WTC11 (cell line): ENCODE measurements at regions not wholly inside any gene's neighbourhood (a gene's known extent, or its start where the extent isn't known, plus 50 kb on each side); places are given as distances from the start of the nearest gene placed in this dataset.

Experiments used
- ATAC-seq: fragments of 200-7000 bp; cut with Tn5 transposase; 2 replicates; pipeline ENCODE4 v1.10.0; 2021; ENCODE audit warnings: mild to moderate bottlenecking, moderate library complexity
- CTCF ChIA-PET: fragments of 300-600 bp; sonication (Branson Sonifier 250); formaldehyde crosslinking; loops from one replicate; lab custom pipeline; 2021; ENCODE audit warnings: antibody characterized with exemption; lab: Charles Lee
- POLR2A ChIA-PET: fragments of 350-600 bp; sonication (Branson Sonifier 250); formaldehyde crosslinking; loops from one replicate; lab custom pipeline; 2021; ENCODE audit warnings: antibody characterized with exemption; lab: Charles Lee
- DNase-seq: peaks from one replicate; pipeline ENCODE4 v3.0.0; 2021; ENCODE audit warnings: low spot score
- H3K27ac Mint-ChIP-seq: 2 replicates; pipeline ENCODE4 v1.8.0; 2021; ENCODE audit warnings: mixed read lengths
- H3K27me3 Mint-ChIP-seq: 2 replicates; pipeline ENCODE4 v1.8.0; 2021; ENCODE audit warnings: low read depth, mild to moderate bottlenecking, moderate library complexity, mixed read lengths
- H3K36me3 Mint-ChIP-seq: 2 replicates; pipeline ENCODE4 v1.8.0; 2021; ENCODE audit warnings: mixed read lengths
- H3K4me1 Mint-ChIP-seq: 2 replicates; pipeline ENCODE4 v1.8.0; 2022; ENCODE audit warnings: mixed read lengths
- H3K4me3 Mint-ChIP-seq: 2 replicates; pipeline ENCODE4 v1.8.0; 2021; ENCODE audit warnings: mild to moderate bottlenecking, moderate library complexity, mixed read lengths
- H3K9me3 Mint-ChIP-seq: 2 replicates; pipeline ENCODE4 v1.8.0; 2021; ENCODE audit warnings: mixed read lengths
- ARID4B ChIP-seq: sonication (generic); formaldehyde crosslinking; IDR thresholded peaks from 2 replicates; pipeline ENCODE4 v1.8.0; 2023; ENCODE audit warnings: missing genetic modification reagents, mild to moderate bottlenecking, borderline replicate concordance
- ATF2 ChIP-seq: sonication (generic); formaldehyde crosslinking; IDR thresholded peaks from 2 replicates; pipeline ENCODE4 v1.8.1; 2022; ENCODE audit warnings: low read depth, missing genetic modification reagents, borderline replicate concordance
- CREB1 ChIP-seq: sonication (generic); formaldehyde crosslinking; IDR thresholded peaks from 2 replicates; pipeline ENCODE4 v1.8.0; 2023; ENCODE audit warnings: mild to moderate bottlenecking, missing genetic modification reagents
- E2F1 ChIP-seq: sonication (generic); formaldehyde crosslinking; IDR thresholded peaks from 2 replicates; pipeline ENCODE4 v1.8.0; 2022; ENCODE audit warnings: mild to moderate bottlenecking, missing genetic modification reagents
- ELF4 ChIP-seq: sonication (generic); formaldehyde crosslinking; IDR thresholded peaks from 2 replicates; pipeline ENCODE4 v1.8.1; 2022; ENCODE audit warnings: low read depth, mild to moderate bottlenecking, moderate library complexity, missing genetic modification reagents
- ERG ChIP-seq: fragments of 250-450 bp; sonication (Bioruptor Pico); IDR thresholded peaks from 2 replicates; pipeline ENCODE4 v1.8.0; 2021; ENCODE audit warnings: mild to moderate bottlenecking
- IRF1 ChIP-seq: sonication (generic); formaldehyde crosslinking; IDR thresholded peaks from 2 replicates; pipeline ENCODE4 v1.8.0; 2023; ENCODE audit warnings: missing genetic modification reagents
- NR1H2 ChIP-seq: sonication (generic); formaldehyde crosslinking; IDR thresholded peaks from 2 replicates; pipeline ENCODE4 v1.9.0; 2021; ENCODE audit warnings: mild to moderate bottlenecking, moderate library complexity, missing genetic modification reagents
- PRDM15 ChIP-seq: sonication (generic); formaldehyde crosslinking; IDR thresholded peaks from 2 replicates; pipeline ENCODE4 v1.8.0; 2022; ENCODE audit warnings: missing genetic modification reagents
- SMAD3 ChIP-seq: sonication (generic); formaldehyde crosslinking; IDR thresholded peaks from 2 replicates; pipeline ENCODE4 v1.8.0; 2022; ENCODE audit warnings: missing genetic modification reagents, mild to moderate bottlenecking, borderline replicate concordance
- SP1 ChIP-seq: sonication (generic); formaldehyde crosslinking; conservative IDR thresholded peaks from 2 replicates; pipeline ENCODE4 v1.8.1; 2022; ENCODE audit warnings: missing genetic modification reagents
- ZNF219 ChIP-seq: sonication (generic); formaldehyde crosslinking; IDR thresholded peaks from 2 replicates; pipeline ENCODE4 v1.8.0; 2023; ENCODE audit warnings: missing genetic modification reagents, mild to moderate bottlenecking, borderline replicate concordance
- ZSCAN18 ChIP-seq: fragments of 250-450 bp; sonication (Bioruptor Pico); IDR thresholded peaks from 2 replicates; pipeline ENCODE4 v2.1.2; 2022; ENCODE audit warnings: mild to moderate bottlenecking, moderate library complexity

GRCh38 chr17:51536627-51537026 lies 276.3 kb downstream of the UTP18 start:
- no peak for TF ChIP-seq ELF4 (CRISPR knock-in tag)
- TF ChIP-seq SP1 (CRISPR knock-in tag): no peak
- no peak for TF ChIP-seq ZSCAN18 (CRISPR knock-in tag)
- TF ChIP-seq ERG (CRISPR knock-in tag): no peak
- no peak for TF ChIP-seq SMAD3 (CRISPR knock-in tag)
- no peak for TF ChIP-seq CREB1 (CRISPR knock-in tag)
- TF ChIP-seq IRF1 (CRISPR knock-in tag): no peak
- TF ChIP-seq ARID4B (CRISPR knock-in tag): no peak
- TF ChIP-seq PRDM15: no peak
- no peak for TF ChIP-seq ATF2
- no peak for TF ChIP-seq E2F1 (CRISPR knock-in tag)
- TF ChIP-seq NR1H2 (CRISPR knock-in tag): no peak
- no peak for TF ChIP-seq ZNF219
- H3K4me1 Mint-ChIP-seq: no peaks in the 10 kb centered on the region
- CTCF ChIA-PET: interaction anchor here (1.1 to 3.9 kb wide), 4 partner anchors 49 to 165 kb away, joined by 3 to 15 read pairs (median 8); no protein-coding TSS in a partner anchor
- no peak overlapping the region for H3K27ac Mint-ChIP-seq
- ATAC-seq (no peak), DNase-seq (no peak)
- 0 out of 2 replicates have a peak, but pooled peaks cover 3% of the 10 kb centered on the region for H3K9me3 Mint-ChIP-seq
- H3K27me3 Mint-ChIP-seq: no peaks in the 10 kb centered on the region
- H3K4me3 Mint-ChIP-seq: no peak overlapping the region
- POLR2A ChIA-PET: no interaction called here
- H3K36me3 Mint-ChIP-seq: no peaks in the 10 kb centered on the region
